Tibial nerve (tissue), 4 donors: ENCODE measurements at regions not wholly inside any gene's neighbourhood (a gene's known extent, or its start where the extent isn't known, plus 50 kb on each side); places are given as distances from the start of the nearest gene placed in this dataset.

Experiments
- CTCF ChIP-seq, 5 experiments: fragments of 200-600 bp in 3 of 5; fragments of 450-650 bp in 2 of 5; sonication (generic) in 3 of 5; IDR thresholded peaks; one replicate each; pipeline ENCODE4 v1.5.1; 2016 to 2019; ENCODE audit warnings: antibody characterized with exemption in 5 of 5, mild to moderate bottlenecking in 3 of 5, moderate library complexity in 2 of 5
- EP300 ChIP-seq, 2 donors: sonication (generic); formaldehyde crosslinking; IDR thresholded peaks; one replicate each; pipeline ENCODE4 v1.6.1; 2017; ENCODE audit warnings: antibody characterized with exemption in 2 of 2, mild to moderate bottlenecking in 1 of 2

- TF ChIP-seq CTCF (IDR thresholded peaks at IDR 0.05): no peak
- TF ChIP-seq EP300 (IDR thresholded peaks at IDR 0.05): no peak
Observed at GRCh38 chr3:130814691-130815472, 68.3 kb upstream of the PIK3R4 start.
